Gastrocnemius medialis (tissue), 4 donors: ENCODE measurements at regions not wholly inside any gene's neighbourhood (a gene's known extent, or its start where the extent isn't known, plus 50 kb on each side); places are given as distances from the start of the nearest gene placed in this dataset.

Experiments used
- CTCF ChIP-seq, 5 experiments: fragments of 450-650 bp in 3 of 5; fragments of 200-600 bp in 2 of 5; sonication (generic) in 2 of 5; IDR thresholded peaks in 4 of 5; conservative IDR thresholded peaks in 1 of 5; 1 replicate in 4 of 5; 2 replicates in 1 of 5; pipeline ENCODE4 v1.5.1; 2016 to 2019; ENCODE audit warnings: antibody characterized with exemption in 5 of 5, mild to moderate bottlenecking in 3 of 5, moderate library complexity in 3 of 5
- POLR2A ChIP-seq, 2 donors: fragments of 450-650 bp; IDR thresholded peaks; one replicate each; pipeline ENCODE4 v1.6.1; 2017; ENCODE audit warnings: antibody characterized with exemption in 2 of 2, mild to moderate bottlenecking in 2 of 2, moderate library complexity in 2 of 2

- no peak for TF ChIP-seq CTCF (IDR thresholded peaks at IDR 0.05 in 4 of 5, conservative IDR thresholded peaks at IDR 0.05 in 1 of 5)
- no peak for TF ChIP-seq POLR2A (IDR thresholded peaks at IDR 0.05)
Observed at GRCh38 chr12:67579662-67580003, 68.9 kb upstream of the DYRK2 start.
